Smooth muscle cell (in vitro differentiated cells): ENCODE measurements at regions not wholly inside any gene's neighbourhood (a gene's known extent, or its start where the extent isn't known, plus 50 kb on each side); places are given as distances from the start of the nearest gene placed in this dataset.
"Not testable (repeated sequence)": the region's sequence is repeated elsewhere in the genome, so short reads cannot be mapped to it uniquely, and the experiment has no call there.

Experiments
- DNase-seq: peaks from one replicate; lab custom pipeline; 2025; ENCODE audit not compliant: unreplicated experiment; lab: John Stamatoyannopoulos, UW
- H2AFZ ChIP-seq: fragments of 200-600 bp; sonication (generic); 2 replicates; pipeline ENCODE4 v1.6.0; 2016; ENCODE audit warnings: antibody characterized with exemption, low read depth, mild to moderate bottlenecking
- H3F3A ChIP-seq: fragments of 200-600 bp; sonication (generic); 2 replicates; pipeline ENCODE4 v1.6.0; 2017; ENCODE audit warnings: antibody characterized with exemption, low read depth
- H3K27ac ChIP-seq: fragments of 200-600 bp; sonication (generic); 2 replicates; pipeline ENCODE4 v1.5.1; 2016; ENCODE audit warnings: low read depth, mild to moderate bottlenecking
- H3K27me3 ChIP-seq: fragments of 200-600 bp; sonication (generic); 2 replicates; pipeline ENCODE4 v1.6.1; 2016; ENCODE audit warnings: low read depth, mild to moderate bottlenecking
- H3K36me3 ChIP-seq: fragments of 200-600 bp; sonication (generic); 2 replicates; pipeline ENCODE4 v1.5.1; 2016; ENCODE audit warnings: low read depth
- H3K4me1 ChIP-seq: fragments of 200-600 bp; sonication (generic); 2 replicates; pipeline ENCODE4 v1.5.1; 2016; ENCODE audit warnings: low read depth
- H3K4me2 ChIP-seq: fragments of 200-600 bp; sonication (generic); 2 replicates; pipeline ENCODE4 v1.6.0; 2016; ENCODE audit warnings: mild to moderate bottlenecking
- H3K4me3 ChIP-seq: fragments of 200-600 bp; sonication (generic); 2 replicates; pipeline ENCODE4 v1.5.1; 2016; ENCODE audit warnings: mild to moderate bottlenecking
- H3K79me2 ChIP-seq: fragments of 200-600 bp; sonication (generic); 2 replicates; pipeline ENCODE4 v1.6.0; 2016; ENCODE audit warnings: low read depth, mild to moderate bottlenecking
- H3K9ac ChIP-seq: fragments of 200-600 bp; sonication (generic); 2 replicates; pipeline ENCODE4 v1.6.0; 2016; ENCODE audit warnings: low read depth
- H3K9me3 ChIP-seq: fragments of 200-600 bp; sonication (generic); replicated peaks from 2 replicates; pipeline ENCODE4 v1.5.1; 2016; ENCODE audit warnings: low read depth
- H4K20me1 ChIP-seq: fragments of 200-600 bp; sonication (generic); 2 replicates; pipeline ENCODE4 v1.6.0; 2016; ENCODE audit warnings: low read depth
- WGBS: methylation state at CpG from one replicate; pipeline ENCODE4 v1.1.7; 2016; ENCODE audit warnings: low lambda C conversion rate; 5-methylcytosine and 5-hydroxymethylcytosine counted together
- TF ChIP-seq, protein P1 (sequence below): fragments of 200-600 bp; sonication (generic); IDR thresholded peaks from 2 replicates; pipeline ENCODE4 v1.5.1; 2017; ENCODE audit warnings: borderline replicate concordance, mild to moderate bottlenecking, antibody characterized with exemption; ENCODE audit not compliant: insufficient read depth, poor library complexity, severe bottlenecking

DNA sequence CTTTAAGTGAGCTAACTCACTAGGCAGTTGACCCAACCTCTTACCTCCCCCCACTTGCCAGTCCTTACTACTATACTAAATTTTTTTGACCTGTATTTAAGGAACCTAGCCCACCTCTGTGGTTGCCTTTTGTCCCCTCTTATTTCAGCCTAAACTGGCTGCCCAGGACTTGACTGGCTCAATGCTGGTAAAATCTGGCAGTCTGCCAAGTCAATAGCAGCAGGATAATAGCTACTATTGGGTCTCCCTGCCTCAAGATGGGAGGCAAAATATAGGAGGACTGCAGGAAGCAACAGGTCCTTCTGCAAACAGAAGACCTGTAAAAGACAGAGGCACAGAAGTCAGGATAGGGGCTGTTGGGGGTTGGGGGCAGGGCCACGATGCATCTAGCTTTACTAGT is 144.2 kb upstream of the POGK start:
- Histone ChIP-seq H3K4me2 (no peak overlapping the region), H3K4me3 (no peak overlapping the region), H3K4me1 (no peaks in the 10 kb centered on the region), H3K79me2 (no peaks in the 10 kb centered on the region), H3K9me3 (no peaks in the 10 kb centered on the region), H3K27me3 (no peaks in the 10 kb centered on the region), H3K27ac (no peak overlapping the region), H3F3A (no peaks in the 10 kb centered on the region), H2AFZ (no peak overlapping the region), H3K9ac (no peak overlapping the region), H4K20me1 (no peaks in the 10 kb centered on the region), H3K36me3 (no peaks in the 10 kb centered on the region)
- 87% methylated on average over 1 of the region's 1 CpG for WGBS
- TF ChIP-seq, protein P1, sequence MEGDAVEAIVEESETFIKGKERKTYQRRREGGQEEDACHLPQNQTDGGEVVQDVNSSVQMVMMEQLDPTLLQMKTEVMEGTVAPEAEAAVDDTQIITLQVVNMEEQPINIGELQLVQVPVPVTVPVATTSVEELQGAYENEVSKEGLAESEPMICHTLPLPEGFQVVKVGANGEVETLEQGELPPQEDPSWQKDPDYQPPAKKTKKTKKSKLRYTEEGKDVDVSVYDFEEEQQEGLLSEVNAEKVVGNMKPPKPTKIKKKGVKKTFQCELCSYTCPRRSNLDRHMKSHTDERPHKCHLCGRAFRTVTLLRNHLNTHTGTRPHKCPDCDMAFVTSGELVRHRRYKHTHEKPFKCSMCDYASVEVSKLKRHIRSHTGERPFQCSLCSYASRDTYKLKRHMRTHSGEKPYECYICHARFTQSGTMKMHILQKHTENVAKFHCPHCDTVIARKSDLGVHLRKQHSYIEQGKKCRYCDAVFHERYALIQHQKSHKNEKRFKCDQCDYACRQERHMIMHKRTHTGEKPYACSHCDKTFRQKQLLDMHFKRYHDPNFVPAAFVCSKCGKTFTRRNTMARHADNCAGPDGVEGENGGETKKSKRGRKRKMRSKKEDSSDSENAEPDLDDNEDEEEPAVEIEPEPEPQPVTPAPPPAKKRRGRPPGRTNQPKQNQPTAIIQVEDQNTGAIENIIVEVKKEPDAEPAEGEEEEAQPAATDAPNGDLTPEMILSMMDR, result no peak
- DNase-seq, result no peak

DNA sequence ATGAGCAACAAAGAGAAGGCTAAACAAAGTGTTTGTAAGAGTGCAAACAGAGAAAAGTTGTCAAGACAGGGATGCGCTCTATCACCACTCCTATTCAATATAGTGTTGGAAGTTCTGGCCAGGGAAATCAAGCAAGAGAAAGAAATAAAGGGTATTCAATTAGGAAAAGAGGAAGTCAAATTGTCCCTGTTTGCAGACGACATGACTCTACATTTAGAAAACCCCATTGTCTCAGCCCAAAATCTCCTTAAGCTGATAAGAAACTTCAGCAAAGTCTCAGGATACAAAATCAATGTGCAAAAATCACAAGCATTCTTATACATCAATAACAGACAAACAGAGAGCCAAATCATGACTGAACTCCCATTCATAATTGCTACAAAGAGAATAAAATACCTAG is 143.4 kb upstream of the POGK start:
- H4K20me1 ChIP-seq, DNase-seq, H3K4me3 ChIP-seq: not testable (repeated sequence)

DNA sequence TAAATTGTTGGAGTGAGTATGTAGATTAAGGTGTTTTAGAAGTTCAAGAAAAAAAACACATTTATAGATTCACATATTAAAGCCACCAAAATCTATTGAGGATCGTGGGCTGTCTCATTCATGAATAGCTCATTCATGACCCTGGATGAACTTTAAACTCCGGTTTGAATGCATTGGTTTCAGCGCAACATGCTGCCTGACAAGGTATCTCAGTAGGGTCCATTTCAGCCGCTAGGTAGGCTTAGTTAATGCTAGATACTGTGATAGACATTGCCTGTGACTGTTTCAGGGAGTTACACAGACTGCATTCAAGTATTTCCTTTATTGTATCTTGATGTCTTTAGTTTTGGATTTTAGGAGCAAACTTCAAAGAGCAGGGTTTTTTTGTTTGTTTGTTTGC is 140.5 kb upstream of the POGK start:
- no peaks in the 10 kb centered on the region for H4K20me1 ChIP-seq
- DNase-seq, result no peak
- no peaks in the 10 kb centered on the region for H3K36me3 ChIP-seq
- no peaks in the 10 kb centered on the region for H3K9me3 ChIP-seq
- H3K4me2 ChIP-seq, result no peak overlapping the region
- H3K4me3 ChIP-seq, result no peak overlapping the region
- H3K79me2 ChIP-seq, result no peaks in the 10 kb centered on the region
- no peaks in the 10 kb centered on the region for H3F3A ChIP-seq
- no peaks in the 10 kb centered on the region for H3K4me1 ChIP-seq
- H3K27me3 ChIP-seq, result no peaks in the 10 kb centered on the region
- H2AFZ ChIP-seq, result no peak overlapping the region
- TF ChIP-seq, protein P1, result no peak
- no peak overlapping the region for H3K27ac ChIP-seq
- WGBS, result 96% methylated on average over 4 of the region's 4 CpGs
- no peak overlapping the region for H3K9ac ChIP-seq

More for the DNA sequence above, 143.4 kb upstream of the POGK start:
- not testable (repeated sequence) for H3K36me3 ChIP-seq, H3K27me3 ChIP-seq, H2AFZ ChIP-seq, H3K79me2 ChIP-seq, H3K9ac ChIP-seq, H3F3A ChIP-seq, H3K9me3 ChIP-seq, H3K27ac ChIP-seq, H3K4me1 ChIP-seq, H3K4me2 ChIP-seq
- WGBS, result 85% methylated on average over 2 of the region's 2 CpGs

DNA sequence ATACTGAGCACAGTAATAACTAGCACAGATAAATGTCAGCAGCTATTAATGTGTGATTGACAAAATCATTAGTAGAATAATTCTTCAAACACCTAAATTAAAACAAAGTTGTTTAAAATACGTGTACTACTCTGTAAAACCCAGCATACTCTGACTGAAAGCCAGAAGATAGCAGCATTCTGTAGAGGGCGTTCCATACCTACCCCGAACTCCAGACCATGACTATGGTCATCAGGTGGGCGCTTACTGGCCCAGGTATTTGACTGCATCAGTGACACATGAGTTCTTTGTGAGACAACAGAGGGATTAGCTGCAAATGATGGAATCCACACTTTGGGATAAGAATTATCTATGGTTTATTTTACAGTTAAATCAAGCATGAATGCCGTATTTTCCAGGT is 139.7 kb upstream of the POGK start:
- H3K9ac ChIP-seq, result no peak overlapping the region
- H3K4me2 ChIP-seq, result no peak overlapping the region

More for the DNA sequence above, 139.7 kb upstream of the POGK start:
- WGBS, result 79% methylated on average over 5 of the region's 5 CpGs
- H3K4me1 ChIP-seq, result no peaks in the 10 kb centered on the region
- no peak overlapping the region for H2AFZ ChIP-seq
- no peak for DNase-seq
- H3K79me2 ChIP-seq, result no peaks in the 10 kb centered on the region
- no peaks in the 10 kb centered on the region for H3K9me3 ChIP-seq
- H3K27me3 ChIP-seq, result no peaks in the 10 kb centered on the region
- H3K4me3 ChIP-seq, result no peak overlapping the region
- no peaks in the 10 kb centered on the region for H3K36me3 ChIP-seq
- H4K20me1 ChIP-seq, result no peaks in the 10 kb centered on the region
- H3K27ac ChIP-seq, result no peak overlapping the region
- no peaks in the 10 kb centered on the region for H3F3A ChIP-seq
- TF ChIP-seq, protein P1, result no peak
